ENCODE measurements at regions not wholly inside any gene's neighbourhood (a gene's known extent, or its start where the extent isn't known, plus 50 kb on each side); places are given as distances from the start of the nearest gene placed in this dataset.

DNA sequence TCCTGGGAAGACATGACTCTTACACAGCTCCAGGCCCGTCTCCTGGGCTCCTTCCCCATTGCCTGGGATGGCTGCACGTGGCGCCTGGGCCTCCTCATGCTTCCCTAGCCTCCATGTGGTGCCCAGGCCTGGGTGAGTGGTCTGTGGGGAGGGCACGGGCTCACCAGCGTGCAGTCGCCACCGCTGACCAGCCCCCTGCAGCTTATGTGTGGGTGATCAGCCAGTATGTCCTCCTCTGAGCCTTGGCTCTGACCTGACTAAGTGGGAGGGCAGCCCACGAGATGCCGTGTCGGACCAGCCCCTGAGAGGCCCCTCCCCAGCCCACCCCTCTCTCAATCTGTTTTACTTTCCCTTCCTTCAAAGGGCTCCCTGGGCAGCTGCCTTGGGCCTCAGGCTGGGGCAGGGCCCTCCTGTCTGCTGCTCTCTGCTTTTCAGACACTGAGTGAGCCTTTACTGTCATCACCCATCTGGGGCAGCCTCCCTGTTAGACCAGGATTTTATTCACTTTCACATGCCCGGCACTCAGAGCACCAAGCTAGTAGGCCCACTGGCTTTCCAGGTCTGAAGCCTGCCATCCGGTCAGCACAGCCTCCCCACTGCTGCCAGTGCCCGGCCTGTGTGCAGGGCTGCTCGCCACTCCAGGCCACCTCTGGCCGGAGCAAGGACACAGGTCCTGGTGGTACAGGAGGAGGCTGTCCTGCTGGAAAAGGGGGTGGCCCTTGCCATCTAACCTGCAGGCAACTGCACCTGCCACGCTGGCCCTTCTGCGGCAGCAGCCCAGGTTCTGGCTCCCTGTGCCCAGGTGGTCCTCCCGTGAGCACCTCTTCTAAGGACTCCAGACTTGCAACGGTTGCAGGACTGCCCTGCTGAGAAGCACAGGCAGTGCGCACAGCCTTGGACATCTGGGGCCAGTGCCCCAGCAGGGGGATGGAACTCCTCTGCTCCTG is 84.9 kb upstream of the HPCAL1 start:
- TF ChIP-seq, protein P1, sequence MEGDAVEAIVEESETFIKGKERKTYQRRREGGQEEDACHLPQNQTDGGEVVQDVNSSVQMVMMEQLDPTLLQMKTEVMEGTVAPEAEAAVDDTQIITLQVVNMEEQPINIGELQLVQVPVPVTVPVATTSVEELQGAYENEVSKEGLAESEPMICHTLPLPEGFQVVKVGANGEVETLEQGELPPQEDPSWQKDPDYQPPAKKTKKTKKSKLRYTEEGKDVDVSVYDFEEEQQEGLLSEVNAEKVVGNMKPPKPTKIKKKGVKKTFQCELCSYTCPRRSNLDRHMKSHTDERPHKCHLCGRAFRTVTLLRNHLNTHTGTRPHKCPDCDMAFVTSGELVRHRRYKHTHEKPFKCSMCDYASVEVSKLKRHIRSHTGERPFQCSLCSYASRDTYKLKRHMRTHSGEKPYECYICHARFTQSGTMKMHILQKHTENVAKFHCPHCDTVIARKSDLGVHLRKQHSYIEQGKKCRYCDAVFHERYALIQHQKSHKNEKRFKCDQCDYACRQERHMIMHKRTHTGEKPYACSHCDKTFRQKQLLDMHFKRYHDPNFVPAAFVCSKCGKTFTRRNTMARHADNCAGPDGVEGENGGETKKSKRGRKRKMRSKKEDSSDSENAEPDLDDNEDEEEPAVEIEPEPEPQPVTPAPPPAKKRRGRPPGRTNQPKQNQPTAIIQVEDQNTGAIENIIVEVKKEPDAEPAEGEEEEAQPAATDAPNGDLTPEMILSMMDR (IDR thresholded peaks at IDR 0.05 in 2 of 3, conservative IDR thresholded peaks at IDR 0.05 in 1 of 3; ENCODE audit: borderline replicate concordance in 1 of 3, insufficient read depth in 1 of 3, low read depth in 2 of 3, low read length in 2 of 3), result no peak
- TF ChIP-seq POLR2A (IDR thresholded peaks at IDR 0.05; ENCODE audit: borderline replicate concordance, extremely low read depth, insufficient read depth, insufficient read length) (no peak), CEBPB (IDR thresholded peaks at IDR 0.05; ENCODE audit: low read depth) (no peak), YY1 (IDR thresholded peaks at IDR 0.05; ENCODE audit: extremely low read depth, insufficient replicate concordance, low read depth, low read length) (no peak), ELF1 (IDR thresholded peaks at IDR 0.05; ENCODE audit: borderline replicate concordance, low read depth) (no peak)
- TF ChIP-seq, protein P2, sequence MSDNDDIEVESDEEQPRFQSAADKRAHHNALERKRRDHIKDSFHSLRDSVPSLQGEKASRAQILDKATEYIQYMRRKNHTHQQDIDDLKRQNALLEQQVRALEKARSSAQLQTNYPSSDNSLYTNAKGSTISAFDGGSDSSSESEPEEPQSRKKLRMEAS (IDR thresholded peaks at IDR 0.05), result no peak
